GM10266 (cell line): ENCODE measurements at regions not wholly inside any gene's neighbourhood (a gene's known extent, or its start where the extent isn't known, plus 50 kb on each side); places are given as distances from the start of the nearest gene placed in this dataset.

Experiments used
- DNase-seq: peaks from one replicate; pipeline ENCODE4 v3.0.0; 2012; ENCODE audit errors: extremely low spot score
- CTCF ChIP-seq: IDR thresholded peaks from 2 replicates; pipeline ENCODE4 v1.5.1; 2012; ENCODE audit warnings: mild to moderate bottlenecking, low read depth; ENCODE audit not compliant: control insufficient read depth, insufficient read depth; ENCODE audit errors: missing control alignments

DNA sequence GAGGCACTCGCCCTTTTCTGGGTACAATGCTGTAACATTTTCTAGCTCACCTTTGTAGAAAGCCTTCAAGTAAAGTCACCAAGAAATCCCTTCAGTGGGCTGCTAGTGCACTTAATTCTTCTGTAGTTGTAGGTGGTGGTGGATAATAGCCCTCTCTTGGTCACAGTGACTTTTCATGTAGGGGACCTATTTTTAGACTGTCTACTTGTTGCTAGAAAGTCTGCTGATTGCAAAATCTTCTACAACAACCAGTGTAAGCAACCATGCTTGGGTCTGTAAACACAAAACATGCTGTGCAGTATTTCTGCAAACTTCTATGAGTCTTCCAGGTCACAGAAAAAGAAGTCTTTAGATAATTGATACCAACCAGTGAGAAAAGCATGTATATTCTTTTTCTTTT is 55.6 kb downstream of the PBDC1 start:
- no peak for TF ChIP-seq CTCF
- DNase-seq: no peak

GRCh38 chrX:76248901-76249300 is 76.0 kb downstream of the PBDC1 start:
- TF ChIP-seq CTCF: no peak
- no peak for DNase-seq

DNA sequence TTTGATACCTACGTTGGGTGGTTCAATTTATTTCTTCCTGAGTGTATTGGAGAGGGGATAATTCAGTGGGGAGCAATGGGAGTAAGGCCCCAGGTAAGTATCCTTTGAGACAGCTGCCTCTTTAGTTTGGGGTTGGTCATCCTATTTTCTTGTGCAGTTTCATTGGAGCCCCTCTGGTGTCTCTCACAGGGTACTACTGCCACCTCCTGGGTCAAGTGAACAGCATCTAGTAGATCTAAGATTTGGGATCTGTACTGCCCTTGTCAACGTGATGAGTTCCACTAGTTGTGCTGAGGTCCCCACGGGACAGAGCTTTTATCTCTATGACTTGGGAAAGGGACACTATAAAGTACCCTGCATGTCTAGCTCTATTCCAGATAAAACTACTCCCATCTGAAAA is 80.6 kb downstream of the PBDC1 start:
- peak; percentile 18 for DNase-seq
- peak; percentile 34 for TF ChIP-seq CTCF

DNA sequence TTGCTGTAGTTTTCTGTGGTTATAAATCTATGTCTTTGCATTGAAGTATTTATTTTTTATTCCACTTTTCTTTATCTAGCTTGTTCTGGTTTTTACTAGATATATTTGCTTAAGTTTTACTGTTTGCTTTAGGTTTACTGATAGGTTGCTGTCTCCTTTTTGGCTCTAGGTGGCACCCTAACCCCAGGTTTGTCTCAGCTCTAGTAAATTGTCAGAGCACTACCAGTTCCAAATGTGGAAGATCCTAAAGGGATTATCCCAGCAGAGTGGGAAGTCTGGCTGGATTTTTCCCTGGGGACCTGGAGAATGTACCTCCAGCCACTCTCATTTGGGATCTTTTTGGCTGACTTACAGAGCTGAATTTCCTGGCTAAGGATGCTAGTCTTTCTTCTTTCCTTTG is 106.1 kb downstream of the PBDC1 start:
- DNase-seq: peak; percentile 7
- peak; percentile 61 for TF ChIP-seq CTCF
